GM13976 (cell line): ENCODE measurements at regions not wholly inside any gene's neighbourhood (a gene's known extent, or its start where the extent isn't known, plus 50 kb on each side); places are given as distances from the start of the nearest gene placed in this dataset.

Experiments used
- DNase-seq: peaks from one replicate; pipeline ENCODE4 v3.0.0; 2012; ENCODE audit warnings: low spot score
- CTCF ChIP-seq: IDR thresholded peaks from 2 replicates; pipeline ENCODE4 v1.5.1; 2012; ENCODE audit warnings: borderline replicate concordance, mild to moderate bottlenecking; ENCODE audit not compliant: insufficient read depth; ENCODE audit errors: extremely low read depth, missing control alignments, control extremely low read depth
- in situ Hi-C: fragments of 300-500 bp; cut with MboI; formaldehyde crosslinking; loops from one replicate; pipeline ENCODE4 v1.12.0; 2022; ENCODE audit warnings: low sequenced_read_pairs, mixed read lengths, inconsistent platforms; ENCODE audit not compliant: unreplicated experiment

GRCh38 chr6:117028256-117028655, 151.2 kb downstream of the RFX6 start:
- TF ChIP-seq CTCF, result no peak
- DNase-seq, result no peak
- in situ Hi-C loops, result no loop called here

- in situ Hi-C loops, result no loop called here
- no peak for TF ChIP-seq CTCF
These were observed 157.5 kb downstream of the RFX6 start for GRCh38 chr6:117034547-117034946.

GRCh38 chr6:117034971-117035370, 157.9 kb downstream of the RFX6 start:
- in situ Hi-C loops, result no loop called here

More at GRCh38 chr6:117034547-117034946, 157.5 kb downstream of the RFX6 start:
- no peak for DNase-seq

GRCh38 chr6:117050301-117050700, 173.3 kb downstream of the RFX6 start:
- no peak for TF ChIP-seq CTCF
- DNase-seq, result no peak
- in situ Hi-C loops, result no loop called here

More at GRCh38 chr6:117034971-117035370, 157.9 kb downstream of the RFX6 start:
- no peak for DNase-seq
- no peak for TF ChIP-seq CTCF

- no peak for DNase-seq
- TF ChIP-seq CTCF, result no peak
- in situ Hi-C loops, result no loop called here
These were observed 193.2 kb upstream of the VGLL2 start for GRCh38 chr6:117072134-117072533.

GRCh38 chr6:117072781-117073180, 192.6 kb upstream of the VGLL2 start:
- TF ChIP-seq CTCF, result no peak
- DNase-seq, result no peak
- in situ Hi-C loops, result no loop called here

GRCh38 chr6:117074672-117075071, 190.7 kb upstream of the VGLL2 start:
- no peak for DNase-seq
- TF ChIP-seq CTCF, result no peak
- in situ Hi-C loops, result no loop called here
